K562 (cell line): ENCODE measurements at regions not wholly inside any gene's neighbourhood (a gene's known extent, or its start where the extent isn't known, plus 50 kb on each side); places are given as distances from the start of the nearest gene placed in this dataset.

Experiments used
- CBX8 ChIP-seq: fragments of 200-600 bp; sonication (generic); IDR thresholded peaks from 2 replicates; pipeline ENCODE4 v1.6.1; 2012; ENCODE audit warnings: borderline replicate concordance, mixed run types, low read depth, mild to moderate bottlenecking, moderate library complexity, mixed read lengths, low read length, control low read depth, inconsistent platforms; ENCODE audit not compliant: poor library complexity, severe bottlenecking; ENCODE audit errors: extremely low read depth
- HMGXB4 ChIP-seq: sonication (generic); formaldehyde crosslinking; IDR thresholded peaks from 2 replicates; pipeline ENCODE4 v1.8.1; 2023; ENCODE audit warnings: mild to moderate bottlenecking, missing genetic modification reagents
- NR3C1 ChIP-seq: sonication (generic); formaldehyde crosslinking; IDR thresholded peaks from 2 replicates; pipeline ENCODE4 v1.8.1; 2022; ENCODE audit warnings: missing genetic modification reagents
- POLR2AphosphoS5 ChIP-seq: IDR thresholded peaks from 2 replicates; pipeline ENCODE4 v1.6.1; 2011; ENCODE audit warnings: mild to moderate bottlenecking, low read depth, low read length, moderate library complexity; ENCODE audit not compliant: control insufficient read depth, insufficient read depth
- RBM25 ChIP-seq: fragments of 200-400 bp; formaldehyde crosslinking; IDR thresholded peaks from 2 replicates; pipeline ENCODE4 v1.6.1; 2018; ENCODE audit warnings: low read length, low read depth, moderate library complexity; ENCODE audit not compliant: severe bottlenecking
- SPI1 ChIP-seq: IDR thresholded peaks from 2 replicates; pipeline ENCODE4 v1.6.1; 2011; ENCODE audit warnings: low read depth, low read length, control low read depth, borderline replicate concordance
- ZBTB17 ChIP-seq: fragments of 450-650 bp; formaldehyde crosslinking; IDR thresholded peaks from 2 replicates; pipeline ENCODE4 v1.4.0; 2020; ENCODE audit warnings: mild to moderate bottlenecking
- ZNF232 ChIP-seq: sonication (generic); formaldehyde crosslinking; IDR thresholded peaks from 2 replicates; pipeline ENCODE4 v1.8.0; 2022; ENCODE audit warnings: mild to moderate bottlenecking, missing genetic modification reagents
- ZNF24 ChIP-seq: fragments of 450-650 bp; IDR thresholded peaks from 2 replicates; pipeline ENCODE4 v1.6.1; 2016
- TF ChIP-seq, protein P1 (sequence below), 3 experiments: IDR thresholded peaks in 2 of 3; conservative IDR thresholded peaks in 1 of 3; 2 replicates each; pipeline ENCODE4 v1.5.1; 2011 to 2012; ENCODE audit warnings: low read length in 3 of 3, mild to moderate bottlenecking in 3 of 3, control low read depth in 2 of 3, improper control_type of control experiment in 1 of 3, inconsistent platforms in 1 of 3, low read depth in 1 of 3, mixed read lengths in 1 of 3, moderate library complexity in 1 of 3; ENCODE audit not compliant: insufficient read depth in 2 of 3

GRCh38 chr4:185914583-185915199 lies 102.7 kb upstream of the SORBS2 start:
- TF ChIP-seq, protein P1, sequence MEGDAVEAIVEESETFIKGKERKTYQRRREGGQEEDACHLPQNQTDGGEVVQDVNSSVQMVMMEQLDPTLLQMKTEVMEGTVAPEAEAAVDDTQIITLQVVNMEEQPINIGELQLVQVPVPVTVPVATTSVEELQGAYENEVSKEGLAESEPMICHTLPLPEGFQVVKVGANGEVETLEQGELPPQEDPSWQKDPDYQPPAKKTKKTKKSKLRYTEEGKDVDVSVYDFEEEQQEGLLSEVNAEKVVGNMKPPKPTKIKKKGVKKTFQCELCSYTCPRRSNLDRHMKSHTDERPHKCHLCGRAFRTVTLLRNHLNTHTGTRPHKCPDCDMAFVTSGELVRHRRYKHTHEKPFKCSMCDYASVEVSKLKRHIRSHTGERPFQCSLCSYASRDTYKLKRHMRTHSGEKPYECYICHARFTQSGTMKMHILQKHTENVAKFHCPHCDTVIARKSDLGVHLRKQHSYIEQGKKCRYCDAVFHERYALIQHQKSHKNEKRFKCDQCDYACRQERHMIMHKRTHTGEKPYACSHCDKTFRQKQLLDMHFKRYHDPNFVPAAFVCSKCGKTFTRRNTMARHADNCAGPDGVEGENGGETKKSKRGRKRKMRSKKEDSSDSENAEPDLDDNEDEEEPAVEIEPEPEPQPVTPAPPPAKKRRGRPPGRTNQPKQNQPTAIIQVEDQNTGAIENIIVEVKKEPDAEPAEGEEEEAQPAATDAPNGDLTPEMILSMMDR (IDR thresholded peaks at IDR 0.05 in 2 of 3, conservative IDR thresholded peaks at IDR 0.05 in 1 of 3; ENCODE audit: insufficient read depth in 2 of 3, low read depth in 1 of 3, low read length in 3 of 3): no peak
- TF ChIP-seq POLR2AphosphoS5: no peak
- TF ChIP-seq ZNF24: no peak
- TF ChIP-seq ZBTB17 (CRISPR knock-in tag): no peak
- TF ChIP-seq ZNF232 (CRISPR knock-in tag): no peak
- no peak for TF ChIP-seq SPI1
- no peak for TF ChIP-seq NR3C1 (CRISPR knock-in tag)
- no peak for TF ChIP-seq HMGXB4 (CRISPR knock-in tag)
- no peak for TF ChIP-seq RBM25
- TF ChIP-seq CBX8: no peak
